Lung microvascular endothelial cell (primary cell): ENCODE measurements at regions not wholly inside any gene's neighbourhood (a gene's known extent, or its start where the extent isn't known, plus 50 kb on each side); places are given as distances from the start of the nearest gene placed in this dataset.

ENCODE experiments used
- DNase-seq, 2 donors: peaks; one replicate each; pipeline versions ENCODE4 v3.0.0 to v3.0.0-alpha.2; 2010; ENCODE audit warnings: low read depth in 2 of 2

DNA sequence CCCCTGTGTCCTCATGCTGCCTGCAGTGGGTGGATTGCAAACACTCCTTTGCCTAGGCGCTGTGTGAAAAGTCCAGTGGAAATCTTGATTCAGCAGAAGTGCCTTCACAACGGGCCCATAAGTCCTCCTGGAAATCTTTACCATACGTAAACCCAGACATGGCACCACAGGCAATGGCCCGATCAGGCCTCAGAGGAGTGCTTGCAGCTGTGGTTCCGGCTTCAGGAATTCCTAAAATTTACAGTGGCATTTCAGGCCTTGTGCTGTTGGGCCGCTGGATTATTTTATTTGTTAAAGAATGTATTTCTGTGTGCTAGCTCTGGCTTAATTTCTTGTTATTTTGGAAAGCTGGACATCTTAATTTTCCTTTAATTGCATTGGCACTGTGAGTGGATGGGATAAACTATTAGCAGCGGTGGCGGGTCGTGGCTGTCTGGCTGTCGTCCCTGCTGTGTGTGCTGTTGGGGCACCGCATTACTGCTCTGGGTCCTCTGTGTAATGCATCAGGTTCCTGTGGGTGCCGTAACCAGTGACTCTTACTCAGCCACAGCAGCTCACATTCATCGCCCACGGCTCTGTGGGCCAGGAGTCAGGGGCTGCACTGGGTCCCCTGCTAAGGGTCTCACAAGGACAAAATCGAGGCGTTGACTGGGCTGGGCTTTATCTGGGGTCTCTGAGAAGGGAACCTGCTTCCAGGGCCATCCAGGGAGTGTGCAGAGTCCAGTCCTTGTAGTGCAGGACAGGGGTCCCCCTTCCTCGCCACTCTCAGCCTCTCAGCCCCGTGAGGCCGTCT, 73.1 kb downstream of the RTP5 start:
- no peak for DNase-seq

DNA sequence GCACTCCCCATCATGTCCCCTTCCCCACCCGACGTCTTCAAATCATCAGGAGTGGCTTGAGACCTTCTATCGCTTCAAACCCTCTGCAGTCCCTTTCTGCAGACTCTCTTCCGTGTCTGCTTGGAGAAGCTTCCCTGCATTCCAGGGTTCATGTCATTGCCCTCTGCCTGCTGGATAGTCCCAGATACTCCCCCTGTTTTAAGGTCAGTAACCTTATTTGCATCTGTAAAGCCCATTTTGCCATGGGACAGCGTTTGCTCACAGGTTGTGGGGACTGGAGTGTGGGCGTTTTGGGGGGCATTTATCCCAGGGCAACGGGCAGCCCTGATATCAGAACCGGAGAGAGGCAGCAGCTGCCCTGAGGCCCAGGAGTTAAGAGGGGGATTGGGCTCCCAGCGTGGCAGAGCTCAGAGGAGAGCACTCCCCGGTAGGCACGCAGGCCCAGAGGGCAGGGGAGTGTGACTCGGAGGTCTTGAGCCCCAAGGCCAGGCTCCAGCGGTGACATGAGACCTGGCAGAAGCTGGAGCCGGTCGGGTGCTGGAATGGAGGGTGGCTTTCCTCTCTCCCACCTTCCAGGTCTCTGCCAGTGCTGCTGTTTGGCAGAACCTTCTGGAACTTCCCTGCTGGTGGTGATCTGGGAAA, 73.8 kb downstream of the RTP5 start:
- no peak for DNase-seq

DNA sequence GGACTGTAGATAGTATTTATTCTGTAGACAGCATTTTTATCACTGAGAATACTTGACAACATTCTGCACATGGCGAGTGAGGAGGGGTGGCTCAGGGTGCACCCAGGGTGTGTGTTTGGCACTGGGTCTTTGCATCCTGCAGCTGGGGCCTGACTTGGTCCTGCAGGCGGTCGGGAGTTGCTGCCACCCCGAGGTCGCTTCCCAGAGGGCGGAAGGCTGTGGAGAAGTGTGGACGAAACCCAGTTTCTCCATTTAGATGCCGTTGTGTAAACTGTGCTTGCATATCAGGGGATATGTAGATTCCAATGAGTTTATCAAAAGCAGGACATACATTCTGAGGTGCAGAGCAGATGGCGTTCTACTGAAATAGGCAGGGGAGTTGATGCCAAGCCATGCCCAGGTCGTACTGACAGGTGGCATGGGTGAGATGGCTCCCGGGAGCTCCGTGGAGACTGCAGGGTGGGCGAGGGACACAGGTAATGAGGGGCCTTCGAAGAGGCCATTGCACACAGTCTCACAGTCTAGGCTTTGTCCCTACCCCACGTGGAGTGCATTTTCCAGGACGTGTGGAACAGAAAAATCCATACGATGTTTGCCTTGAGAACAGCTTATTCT, 74.5 kb downstream of the RTP5 start:
- DNase-seq = no peak

DNA sequence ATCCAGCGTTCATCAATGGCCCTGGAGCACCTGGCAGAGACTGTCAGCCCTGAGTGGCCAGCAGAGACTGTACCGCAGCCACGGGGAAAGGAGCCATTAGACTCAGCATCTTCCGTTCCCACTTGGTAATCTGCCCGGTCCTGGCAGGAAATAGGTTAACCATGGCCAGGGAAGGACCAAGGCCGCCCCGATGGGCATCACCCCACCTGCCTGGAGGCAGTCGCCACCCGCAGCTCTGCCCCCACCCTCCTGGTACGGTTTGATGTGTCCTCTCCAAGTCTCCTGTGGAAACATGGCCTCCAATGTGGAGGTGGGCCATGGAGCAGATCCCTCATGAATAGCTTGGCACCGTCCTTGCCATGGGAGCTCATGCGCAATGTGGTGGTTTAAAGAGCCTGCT, 75.3 kb downstream of the RTP5 start:
- no peak for DNase-seq

DNA sequence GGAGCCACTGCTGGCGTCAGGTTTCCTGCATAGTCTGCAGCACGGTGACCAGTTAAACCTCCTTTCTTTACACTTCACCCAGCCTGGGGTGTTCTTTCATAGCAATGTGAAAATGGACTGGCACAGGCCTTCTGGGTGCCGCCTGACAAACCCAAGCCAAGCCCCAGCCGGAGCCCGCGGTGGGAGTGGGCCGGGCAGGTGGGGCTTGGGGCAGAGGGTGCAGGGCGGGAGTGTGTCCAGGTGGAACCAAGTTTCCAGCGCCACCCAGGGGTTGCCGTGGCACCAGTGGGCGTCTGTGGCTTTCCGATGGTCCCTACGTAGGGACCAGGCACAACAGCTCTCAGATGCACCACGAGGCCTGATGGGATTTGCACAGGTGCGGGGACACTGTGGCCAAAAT, 75.8 kb downstream of the RTP5 start:
- DNase-seq = no peak

DNA sequence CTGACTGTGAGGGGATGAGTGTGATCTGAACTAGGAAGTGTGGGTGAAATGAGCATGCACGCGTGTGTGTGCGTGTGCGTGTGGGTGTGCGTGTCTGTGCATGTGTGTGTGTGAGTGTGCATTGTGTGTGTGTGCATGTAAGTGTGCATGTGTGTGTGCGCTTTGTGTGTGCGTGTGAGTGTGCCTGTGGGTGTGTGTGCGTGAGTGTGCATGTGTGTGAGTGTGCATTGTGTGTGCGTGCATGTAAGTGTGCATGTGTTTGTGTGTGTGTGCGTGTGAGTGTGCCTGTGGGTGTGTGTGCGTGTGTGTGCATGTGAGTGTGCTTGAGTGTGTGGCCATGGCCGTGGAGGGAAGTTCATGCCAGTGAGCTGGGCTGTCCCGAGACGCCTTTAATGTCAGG, 76.3 kb downstream of the RTP5 start:
- DNase-seq = no peak

DNA sequence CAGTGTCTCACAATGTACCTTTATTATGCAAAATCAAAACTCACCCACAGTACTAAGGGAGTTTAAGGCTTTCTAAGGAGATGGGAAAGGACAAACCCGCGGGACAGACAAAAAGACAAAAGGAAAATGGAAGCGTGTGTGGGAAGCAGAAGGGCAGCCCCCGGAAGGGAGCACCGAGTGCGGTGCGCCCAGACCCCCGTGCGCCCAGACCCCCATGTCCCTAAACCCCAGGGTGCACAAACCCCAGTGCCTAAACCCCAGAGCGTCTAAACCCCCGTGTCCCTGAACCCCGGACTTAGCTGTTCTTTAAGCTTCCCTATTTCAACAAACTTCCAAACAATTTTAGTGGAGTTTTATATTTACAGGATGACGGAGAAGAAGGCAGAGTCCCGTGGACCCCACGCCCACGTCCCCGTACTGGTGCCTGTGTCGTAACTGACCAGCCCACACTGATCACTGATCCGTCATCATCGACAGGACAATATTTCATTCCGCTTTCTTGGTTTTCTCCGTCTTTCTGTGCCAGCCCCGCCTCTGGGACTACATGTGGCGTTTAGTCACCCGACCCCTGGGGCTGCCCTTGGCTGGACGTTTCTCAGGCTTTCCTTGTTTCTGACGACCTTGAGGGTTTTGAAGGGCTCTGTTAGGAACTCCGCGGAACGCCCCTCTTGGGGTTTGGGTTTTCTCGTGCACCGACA, 76.9 kb downstream of the RTP5 start:
- DNase-seq = no peak

DNA sequence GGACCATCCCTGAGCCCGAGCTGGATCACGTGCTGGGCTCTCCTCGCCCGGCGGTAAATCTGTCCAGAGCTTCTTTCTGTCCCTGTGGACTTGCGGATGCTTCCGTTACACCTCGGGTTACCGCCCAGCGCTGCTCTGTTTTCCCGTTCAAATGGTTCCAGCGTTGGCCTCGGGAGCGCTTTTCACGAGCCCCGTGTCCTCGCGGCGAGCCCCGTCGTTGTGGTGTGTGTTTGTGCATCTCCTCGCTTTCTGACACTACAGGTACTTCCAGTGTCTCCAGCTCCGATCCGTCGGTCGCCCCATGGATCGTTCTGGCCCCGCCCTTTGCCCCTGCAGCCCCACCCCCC, 77.4 kb downstream of the RTP5 start:
- no peak for DNase-seq

DNA sequence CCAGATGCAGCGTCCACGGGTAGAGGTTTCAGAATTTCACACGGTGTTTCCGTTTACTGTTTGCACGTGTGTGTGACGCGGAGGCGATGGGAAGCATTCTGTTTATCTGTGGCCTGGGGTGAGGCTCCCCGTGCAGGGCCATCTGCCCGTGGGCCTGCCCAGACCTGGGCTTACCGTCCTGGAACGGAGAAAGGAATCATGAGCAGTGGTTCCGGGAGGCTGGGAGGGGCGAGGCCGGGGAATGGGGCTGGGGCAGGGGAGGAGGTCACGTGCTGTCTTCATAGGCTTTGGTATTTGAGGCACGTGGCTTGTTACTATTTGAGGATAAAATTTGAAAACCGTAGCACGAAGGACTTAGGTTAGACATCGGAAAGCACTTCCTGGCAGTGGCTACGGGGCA, 77.9 kb downstream of the RTP5 start:
- no peak for DNase-seq

DNA sequence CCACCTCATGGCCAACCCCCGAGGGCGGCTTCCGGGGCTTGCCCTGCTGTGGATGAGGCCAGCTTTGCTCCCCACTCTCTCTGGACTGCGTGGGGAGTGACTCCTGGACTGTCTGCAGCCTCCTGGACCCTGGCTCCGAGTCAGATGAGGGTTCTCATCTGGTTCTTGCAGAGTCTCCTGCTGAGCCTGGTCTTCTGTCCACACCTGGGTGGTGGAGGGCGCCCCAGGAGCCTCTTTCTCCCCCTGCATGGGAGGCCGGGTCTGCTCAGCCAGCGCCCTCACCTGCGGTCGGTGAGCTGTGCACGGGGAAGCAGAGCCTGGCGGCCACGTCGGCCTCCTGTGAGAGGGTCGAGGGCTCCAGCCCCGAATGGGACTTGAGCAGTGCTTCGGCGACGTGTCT, 78.3 kb downstream of the RTP5 start:
- no peak for DNase-seq

DNA sequence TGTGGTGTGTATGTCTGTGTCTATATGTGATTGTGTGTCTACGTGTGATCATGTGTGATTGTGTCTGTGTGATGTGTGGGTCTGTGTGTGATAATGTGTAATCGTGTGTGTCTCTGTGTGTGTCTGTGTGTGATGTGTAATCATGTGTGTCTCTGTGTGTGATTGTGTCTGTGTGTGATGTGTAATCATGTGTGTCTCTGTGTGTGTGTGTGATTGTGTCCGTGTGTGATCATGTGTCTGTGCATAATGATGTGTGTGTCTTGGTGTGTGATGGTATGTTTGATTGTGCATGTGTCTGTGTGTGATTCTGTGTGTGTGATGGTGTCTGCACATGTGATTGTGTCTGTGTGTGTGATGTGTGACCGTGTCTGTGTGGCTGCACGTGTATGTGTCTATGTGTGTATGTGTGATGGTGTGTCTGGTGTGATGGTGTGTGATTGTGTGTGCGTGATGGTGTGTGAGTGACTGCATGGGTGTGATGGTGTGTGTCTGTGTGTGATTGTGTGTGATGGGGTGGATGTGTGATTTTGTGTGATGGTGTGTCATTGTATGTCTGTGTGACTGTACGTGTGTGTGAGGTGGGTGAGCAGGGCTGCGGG, 78.9 kb downstream of the RTP5 start:
- no peak for DNase-seq

DNA sequence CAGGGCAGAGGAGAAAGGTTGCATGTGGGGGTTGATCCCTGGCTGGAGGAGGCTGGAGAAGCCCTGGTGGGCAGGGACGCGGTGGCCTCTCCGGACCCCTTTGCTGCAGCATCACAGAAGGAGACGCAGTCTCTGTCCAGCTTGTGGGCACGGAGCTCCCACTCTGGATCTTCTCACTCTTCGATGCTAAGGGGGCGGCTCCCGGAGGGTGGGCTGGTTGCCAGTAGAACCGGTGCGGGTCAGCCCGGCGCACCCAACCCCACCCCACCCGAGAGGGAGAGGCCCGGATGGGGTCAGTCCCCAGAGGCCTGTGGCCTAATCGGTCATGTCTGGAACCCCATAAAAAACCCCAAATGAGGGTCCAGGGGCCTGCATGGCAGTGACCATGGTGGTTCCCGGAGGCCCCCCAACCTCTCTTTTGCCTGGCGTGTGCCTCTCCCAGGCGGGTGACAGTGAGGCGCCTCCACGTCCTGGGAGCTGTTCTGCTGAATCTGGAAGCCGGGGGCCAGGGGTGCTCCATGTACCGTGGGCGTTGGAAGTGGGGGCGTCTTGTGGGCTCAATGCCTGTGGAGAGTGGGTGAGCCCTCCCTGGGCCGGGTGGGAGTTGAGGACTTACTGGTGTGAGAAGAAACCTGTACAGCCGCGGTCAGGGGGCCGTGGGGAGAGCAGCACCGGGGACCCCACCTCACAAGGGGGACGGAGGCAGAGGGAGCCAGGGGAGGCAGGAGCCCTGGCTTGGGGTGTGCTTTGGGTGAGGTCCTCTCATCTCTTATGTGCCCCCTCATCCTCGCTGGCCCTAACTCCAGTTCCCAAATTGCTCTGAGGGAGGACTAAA, 79.6 kb downstream of the RTP5 start:
- no peak for DNase-seq

DNA sequence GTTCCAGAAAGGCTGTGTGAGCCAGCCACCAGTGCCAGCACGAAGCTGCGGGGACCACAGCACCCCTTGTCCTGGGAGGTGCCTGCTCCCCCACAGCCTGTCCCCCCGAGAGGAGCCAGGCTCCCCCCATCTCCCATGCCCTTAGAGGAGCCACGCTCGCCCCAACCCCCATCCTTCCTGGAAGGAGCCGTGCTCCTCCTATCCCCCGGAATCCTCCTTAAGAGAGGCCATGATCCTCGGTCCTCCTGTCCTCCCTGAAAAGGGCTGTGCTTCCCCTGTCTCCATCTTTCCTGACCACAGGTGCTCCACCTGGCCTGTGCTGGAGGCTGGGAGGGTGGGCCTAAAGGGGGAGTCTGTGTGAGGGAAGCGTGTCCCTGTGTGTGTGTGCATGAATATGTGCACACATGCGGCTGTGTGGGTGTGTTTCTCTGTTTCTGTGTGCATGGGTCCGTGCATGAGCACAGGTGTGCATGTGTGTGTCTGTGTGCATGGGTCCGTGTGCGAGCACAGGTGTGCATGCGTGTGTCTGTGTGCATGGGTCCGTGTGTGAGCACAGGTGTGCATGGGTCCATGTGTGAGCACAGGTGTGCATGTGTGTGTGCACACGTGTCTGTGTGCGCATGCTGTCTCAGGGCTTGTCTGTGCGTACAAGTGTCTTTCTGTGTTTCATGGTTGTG, 80.3 kb downstream of the RTP5 start:
- no peak for DNase-seq

DNA sequence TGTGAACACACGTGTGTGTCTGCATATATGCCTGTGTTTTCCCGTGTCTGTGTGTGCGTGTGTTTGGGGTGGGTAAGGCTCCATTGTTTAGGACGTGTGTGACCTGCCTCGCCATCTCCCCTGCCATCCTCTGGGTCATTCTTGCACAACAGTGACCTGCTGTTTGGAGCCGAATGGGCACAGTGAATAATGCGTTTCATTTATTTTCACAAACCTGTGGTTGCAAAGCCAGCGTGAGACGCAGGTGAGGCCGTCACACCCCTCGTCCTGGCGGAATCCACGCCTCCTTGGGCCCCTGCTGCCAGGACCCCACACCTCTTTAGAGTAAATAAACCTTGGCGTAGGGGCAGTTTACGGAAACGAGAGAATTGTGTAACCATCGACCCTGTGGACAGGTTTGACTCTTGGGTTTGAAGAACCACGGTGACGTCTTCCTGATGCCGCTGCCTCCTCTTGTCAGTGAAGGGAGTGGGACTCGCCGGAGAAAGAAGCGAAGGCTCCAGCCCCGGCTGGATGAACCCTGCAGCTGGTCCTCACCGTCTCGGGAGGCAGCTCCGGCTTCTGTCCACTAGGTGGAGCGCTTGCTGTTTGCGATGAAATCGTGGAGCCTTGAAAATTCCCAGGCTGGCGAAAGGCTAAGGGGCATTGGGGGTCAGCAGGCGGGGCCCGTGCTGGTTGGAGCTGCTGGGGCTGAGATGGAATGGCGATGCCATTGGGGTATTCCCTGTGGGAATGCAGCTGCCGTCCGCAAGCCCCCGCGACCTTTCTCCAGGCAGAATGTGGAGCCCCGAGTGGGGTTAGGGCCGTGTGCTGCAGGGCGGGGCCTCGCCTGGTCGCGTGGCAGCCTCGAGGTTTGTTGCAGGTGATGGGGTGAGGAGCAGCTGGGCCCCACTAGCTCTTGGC, 81.1 kb downstream of the RTP5 start:
- peak; percentile 59 to 71 for DNase-seq

DNA sequence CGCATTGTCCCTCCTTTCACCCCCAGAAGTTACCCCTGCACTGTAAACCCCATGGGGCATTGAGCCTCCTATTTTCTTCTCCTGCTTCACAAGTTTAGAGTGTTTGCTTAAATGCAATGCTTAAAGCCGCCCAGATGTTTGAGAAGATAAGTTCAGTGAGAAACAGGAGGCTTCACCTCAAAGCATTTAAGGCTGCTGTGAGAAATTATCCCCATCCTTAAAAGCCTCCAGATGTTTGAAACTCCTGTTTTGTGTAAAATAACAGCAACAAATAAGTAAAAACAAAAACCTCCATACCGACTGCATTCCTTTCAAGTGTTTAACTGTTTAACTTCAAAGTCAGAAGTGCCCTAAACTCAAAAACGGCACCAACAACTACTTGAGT, 81.8 kb downstream of the RTP5 start:
- DNase-seq = no peak

DNA sequence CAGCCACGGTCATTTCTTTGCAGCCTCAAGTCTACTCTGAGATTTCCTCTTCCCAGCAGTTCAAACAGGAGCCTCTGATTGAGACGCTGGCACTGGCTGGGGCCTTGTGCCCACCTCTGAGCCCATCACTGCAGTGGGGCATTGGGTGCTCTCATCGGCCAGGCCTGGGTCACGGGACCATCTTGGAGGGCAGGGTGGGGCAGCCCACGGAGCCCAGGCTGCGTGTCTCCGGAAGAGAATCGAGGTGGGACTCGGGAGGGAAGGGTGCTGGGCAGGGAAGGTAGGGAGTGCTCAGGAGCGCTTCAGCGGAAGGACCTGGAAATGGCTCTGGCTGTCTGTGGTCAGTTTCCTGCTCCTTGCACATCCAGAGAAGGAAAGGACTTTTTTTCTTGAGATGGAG, 82.4 kb downstream of the RTP5 start:
- no peak for DNase-seq

DNA sequence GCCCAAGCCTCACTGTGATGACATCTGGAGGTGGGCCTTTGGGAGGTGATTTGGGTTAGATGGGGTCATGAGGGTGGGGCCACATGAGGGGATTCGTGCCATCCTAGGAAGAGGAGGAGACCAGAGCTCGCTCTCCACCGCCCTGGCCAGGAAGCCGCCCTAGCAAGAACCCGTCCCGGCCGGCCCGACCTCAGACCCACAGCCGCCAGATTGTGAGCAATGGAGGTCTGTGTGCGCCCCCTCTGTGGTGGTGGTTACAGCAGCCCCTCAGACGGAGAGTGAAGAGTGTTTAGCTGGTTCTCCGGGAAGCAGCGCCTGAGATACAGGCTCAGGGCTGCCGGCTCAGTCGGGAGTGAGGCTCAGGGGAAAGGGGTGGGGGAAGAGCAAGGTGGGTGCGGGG, 83.3 kb downstream of the RTP5 start:
- no peak for DNase-seq

DNA sequence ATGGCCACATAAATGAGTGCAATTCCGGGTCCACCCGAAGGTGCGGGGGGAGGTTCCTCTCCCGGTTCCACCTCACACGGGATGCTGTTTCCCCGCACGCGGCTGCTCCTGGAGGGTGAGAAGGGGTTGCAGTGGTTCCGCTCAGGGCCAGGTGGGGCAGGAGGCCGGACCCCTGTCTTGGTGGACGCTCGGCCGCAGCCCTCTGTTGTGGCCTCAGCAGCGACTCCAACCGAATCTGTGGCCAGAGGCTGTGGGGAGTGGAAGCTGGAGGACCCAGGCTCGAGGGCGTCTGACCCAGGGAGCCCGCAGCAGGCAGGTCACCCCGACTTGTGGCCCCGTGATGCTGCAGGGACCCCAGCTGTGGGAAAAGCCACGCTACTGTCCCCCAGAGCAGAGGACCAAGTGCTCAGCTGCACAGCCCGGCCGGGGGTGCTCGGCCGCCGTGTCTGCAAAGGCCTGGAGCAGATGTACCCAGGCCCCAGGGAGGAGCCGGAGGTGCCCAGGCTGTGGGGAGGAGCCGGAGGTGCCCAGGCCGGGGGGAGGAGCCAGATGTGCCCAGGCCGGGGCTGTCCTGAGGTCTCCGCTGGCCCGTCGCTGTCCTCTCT, 83.9 kb downstream of the RTP5 start:
- DNase-seq = no peak

DNA sequence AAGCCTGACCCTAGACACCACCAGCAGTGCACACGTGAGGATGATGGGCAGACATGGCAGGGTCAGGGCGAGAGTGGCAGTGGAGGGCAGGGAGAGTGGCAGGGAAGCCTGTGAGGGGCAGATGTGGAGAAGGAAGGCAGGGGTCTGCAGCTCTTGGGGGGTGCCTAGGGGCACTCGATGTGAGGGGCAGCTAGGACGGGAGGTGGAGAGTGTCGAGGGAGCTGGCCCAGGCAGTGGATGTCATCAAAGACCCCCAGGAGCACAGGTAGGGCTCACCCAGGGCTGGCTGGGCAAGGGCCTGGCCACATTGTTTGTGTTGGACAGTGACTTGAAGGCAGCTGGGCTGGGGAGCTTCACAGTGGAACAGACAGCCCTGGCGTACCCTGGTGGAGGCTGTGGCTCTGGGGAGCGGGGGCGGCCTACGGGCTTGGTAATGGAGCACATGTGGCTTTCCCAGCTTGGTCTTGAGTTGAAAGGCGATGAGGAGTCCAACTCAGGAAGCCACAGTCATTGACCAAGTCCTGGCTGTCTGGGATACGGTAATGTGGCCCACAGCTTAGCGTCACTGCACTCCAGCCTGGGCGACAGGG, 87.1 kb downstream of the RTP5 start:
- DNase-seq = no peak
